ENCODE measurements at regions not wholly inside any gene's neighbourhood (a gene's known extent, or its start where the extent isn't known, plus 50 kb on each side); places are given as distances from the start of the nearest gene placed in this dataset.
"Not testable (repeated sequence)": the region's sequence is repeated elsewhere in the genome, so short reads cannot be mapped to it uniquely, and the experiment has no call there.

DNA sequence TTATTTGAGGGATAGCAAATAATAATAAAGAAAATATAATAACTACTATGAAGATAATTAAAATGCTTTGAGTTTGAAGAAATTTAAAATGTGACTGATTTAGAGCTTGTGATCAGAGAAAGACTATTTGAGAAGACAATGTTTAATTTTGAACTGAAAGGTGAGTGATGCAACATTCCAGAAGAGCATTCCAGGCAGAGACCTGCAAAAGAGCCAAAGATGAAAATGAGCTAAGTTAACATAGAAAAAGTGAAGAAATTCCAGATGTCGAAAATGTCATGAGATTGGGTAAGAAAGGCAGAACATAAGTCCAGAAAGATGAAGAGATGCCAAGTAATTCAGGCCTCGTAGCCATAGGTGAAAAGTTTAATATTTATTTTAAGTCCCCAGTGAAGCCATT lies 215.8 kb downstream of the FSIP2 start:
- no peaks in the 10 kb centered on the region for H3K36me3 ChIP-seq (ENCODE audit: insufficient read depth, low read length)
- no peaks in the 10 kb centered on the region for H3K9me3 ChIP-seq (ENCODE audit: low read length)
- H3K4me1 ChIP-seq (ENCODE audit: insufficient read depth, low read length) = no peaks in the 10 kb centered on the region
- no peak overlapping the region for H3K4me3 ChIP-seq (ENCODE audit: low read length)
- H3K27me3 ChIP-seq (ENCODE audit: insufficient read depth, low read length) = no peaks in the 10 kb centered on the region
- no peak overlapping the region for H2AFZ ChIP-seq (ENCODE audit: low read depth, low read length)

DNA sequence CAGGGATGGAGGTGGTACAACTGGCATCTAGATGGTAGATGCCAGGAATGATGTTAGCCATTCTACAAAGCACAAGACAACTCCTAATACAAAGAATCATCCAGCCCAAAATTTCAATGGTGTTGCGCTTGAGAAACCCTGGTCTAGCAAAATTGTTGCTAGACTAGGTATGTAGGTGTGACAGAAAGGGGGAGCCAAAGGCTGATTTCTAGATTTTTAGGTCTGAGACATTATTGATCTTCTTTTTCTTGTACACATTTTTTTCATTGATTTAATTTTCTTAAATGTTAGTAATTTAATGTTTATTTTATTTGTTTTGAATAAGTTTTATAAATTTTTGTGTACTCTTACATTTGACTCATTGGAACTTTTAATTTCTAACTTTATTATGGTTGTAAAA lies 216.4 kb downstream of the FSIP2 start:
- no peaks in the 10 kb centered on the region for H3K27me3 ChIP-seq (ENCODE audit: insufficient read depth, low read length)
- H3K36me3 ChIP-seq (ENCODE audit: insufficient read depth, low read length) = no peaks in the 10 kb centered on the region
- H2AFZ ChIP-seq (ENCODE audit: low read depth, low read length) = no peak overlapping the region
- no peak overlapping the region for H3K4me3 ChIP-seq (ENCODE audit: low read length)
- H3K9me3 ChIP-seq (ENCODE audit: low read length) = peaks cover under 1% of the 10 kb centered on the region
- H3K4me1 ChIP-seq (ENCODE audit: insufficient read depth, low read length) = no peaks in the 10 kb centered on the region

DNA sequence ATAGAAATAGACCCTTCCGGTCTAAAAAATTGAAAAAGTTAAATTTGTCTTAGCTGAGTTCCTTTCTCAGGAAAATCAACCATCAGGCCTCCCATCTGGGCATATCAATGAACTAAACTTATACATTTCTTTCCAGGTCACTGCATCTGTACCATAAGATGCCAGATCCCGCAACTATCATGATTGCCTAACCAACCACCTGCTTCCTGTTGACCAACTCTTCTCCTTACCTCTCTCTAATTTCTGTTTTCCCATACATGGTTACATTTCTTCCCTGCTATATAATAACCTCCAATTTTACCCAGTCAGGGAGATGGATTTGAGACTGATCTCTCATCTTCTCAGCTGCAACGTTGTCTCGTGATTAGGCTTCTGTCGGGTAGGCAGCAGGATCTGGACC lies 228.7 kb downstream of the FSIP2 start:
- no peak overlapping the region for H3K4me3 ChIP-seq (ENCODE audit: low read length)
- no peaks in the 10 kb centered on the region for H3K27me3 ChIP-seq (ENCODE audit: insufficient read depth, low read length)
- no peaks in the 10 kb centered on the region for H3K36me3 ChIP-seq (ENCODE audit: insufficient read depth, low read length)
- peaks cover 5% of the 10 kb centered on the region for H3K4me1 ChIP-seq (ENCODE audit: insufficient read depth, low read length)
- H3K9me3 ChIP-seq (ENCODE audit: low read length) = peaks cover 3% of the 10 kb centered on the region
- no peak overlapping the region for H2AFZ ChIP-seq (ENCODE audit: low read depth, low read length)

DNA sequence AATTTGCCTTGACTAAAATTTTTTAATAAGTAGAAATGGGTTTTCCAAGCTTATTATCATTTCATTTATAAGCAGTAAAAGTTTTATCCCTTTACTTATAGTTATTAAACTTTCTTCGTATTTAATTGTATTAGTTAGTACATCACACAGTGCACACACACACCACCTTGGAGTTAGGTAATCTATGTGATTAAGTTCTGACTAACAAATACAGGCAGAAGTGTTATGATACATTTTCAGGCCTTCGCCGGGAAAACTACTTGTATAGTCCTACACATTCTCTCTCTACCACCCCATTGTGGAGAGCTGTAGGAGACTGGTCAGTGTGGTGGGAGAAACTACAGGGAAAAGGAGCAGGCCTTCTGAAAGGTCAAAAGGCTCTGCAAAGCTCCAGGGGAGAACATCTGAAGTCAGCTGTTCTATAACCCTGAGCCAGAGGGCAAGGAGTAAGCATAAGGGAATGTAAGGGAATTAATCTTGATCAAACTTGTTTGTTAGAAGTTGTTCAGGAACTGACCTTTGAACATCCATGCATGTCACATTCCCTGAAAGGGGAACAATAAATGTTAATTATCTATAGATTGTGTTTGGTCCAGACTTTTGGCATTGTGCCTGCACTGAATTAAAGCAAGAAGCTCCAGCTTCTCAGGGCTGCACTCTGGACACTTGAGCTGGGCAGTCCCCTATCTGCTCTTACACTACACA lies 231.7 kb downstream of the FSIP2 start:
- no peaks in the 10 kb centered on the region for H3K27me3 ChIP-seq (ENCODE audit: insufficient read depth, low read length)

DNA sequence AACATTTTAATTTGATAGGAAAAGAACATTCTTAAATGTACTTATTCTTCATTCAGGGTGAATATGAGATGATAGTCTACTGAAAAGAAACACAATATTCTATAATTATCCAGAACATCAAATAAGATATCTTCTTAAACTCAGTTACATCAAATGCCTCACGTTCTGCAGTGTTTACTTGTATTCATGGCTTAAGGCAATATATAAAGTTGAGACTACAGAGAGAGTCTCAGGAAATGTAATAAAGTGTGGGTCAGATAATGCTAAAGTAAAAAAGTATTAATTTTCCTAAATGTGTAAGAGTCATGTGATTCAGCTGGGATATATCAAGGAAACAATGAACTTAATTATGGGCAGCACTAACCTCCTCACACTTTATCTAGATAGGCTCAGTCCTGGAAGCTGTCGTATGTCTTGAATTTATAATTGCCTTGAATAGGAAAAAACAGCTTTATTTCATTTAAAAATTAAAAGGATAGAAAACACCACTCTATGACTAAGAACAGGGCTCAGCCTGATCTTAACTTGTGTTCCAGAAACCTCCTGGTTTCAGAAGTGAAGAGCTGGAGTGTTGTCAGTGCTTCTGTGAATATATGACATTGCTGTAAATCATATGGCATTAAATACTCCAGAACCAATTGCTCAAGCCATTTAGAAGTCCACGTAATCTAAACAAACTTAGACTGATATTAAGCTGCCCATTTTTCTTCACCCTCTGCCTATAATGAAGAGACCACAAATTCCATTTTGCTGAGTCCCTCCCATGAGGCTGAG lies 240.2 kb downstream of the FSIP2 start:
- Histone ChIP-seq H3K4me1 (ENCODE audit: insufficient read depth, low read length) (no peaks in the 10 kb centered on the region), H2AFZ (ENCODE audit: low read depth, low read length) (no peak overlapping the region), H3K36me3 (ENCODE audit: insufficient read depth, low read length) (no peaks in the 10 kb centered on the region)

More for the DNA sequence above, 231.7 kb downstream of the FSIP2 start:
- Histone ChIP-seq H3K4me1 (ENCODE audit: insufficient read depth, low read length) (peaks cover 5% of the 10 kb centered on the region), H3K9me3 (ENCODE audit: low read length) (peaks cover 6% of the 10 kb centered on the region), H3K4me3 (ENCODE audit: low read length) (no peak overlapping the region), H2AFZ (ENCODE audit: low read depth, low read length) (no peak overlapping the region), H3K36me3 (ENCODE audit: insufficient read depth, low read length) (no peaks in the 10 kb centered on the region)

DNA sequence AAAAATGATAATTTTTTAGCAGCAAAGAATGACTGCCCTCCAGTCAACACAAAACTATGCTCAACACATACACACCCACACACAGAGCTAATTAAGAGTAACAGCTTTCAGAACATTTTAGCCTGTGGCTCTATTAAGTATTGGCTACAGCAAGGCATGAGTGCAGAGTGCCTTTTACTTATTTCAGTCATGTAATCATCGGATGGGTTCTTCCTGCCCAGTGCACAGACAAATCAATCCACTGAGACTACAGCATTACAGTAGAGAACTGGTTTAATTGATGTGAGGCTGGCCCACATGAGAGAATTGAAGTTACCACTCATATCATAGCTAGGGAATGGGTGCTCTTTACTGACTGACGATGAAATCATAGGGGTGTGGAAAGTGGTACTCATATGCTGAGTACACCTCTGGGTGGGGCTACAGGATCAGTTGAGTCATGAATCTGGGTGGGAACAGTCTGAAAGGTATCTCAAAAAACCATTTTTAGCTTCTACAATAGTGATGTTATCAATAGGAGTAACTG lies 241.0 kb downstream of the FSIP2 start:
- Histone ChIP-seq H3K36me3 (ENCODE audit: insufficient read depth, low read length) (no peaks in the 10 kb centered on the region), H2AFZ (ENCODE audit: low read depth, low read length) (no peak overlapping the region), H3K27me3 (ENCODE audit: insufficient read depth, low read length) (no peaks in the 10 kb centered on the region), H3K9me3 (ENCODE audit: low read length) (no peaks in the 10 kb centered on the region), H3K4me3 (ENCODE audit: low read length) (no peak overlapping the region), H3K4me1 (ENCODE audit: insufficient read depth, low read length) (no peaks in the 10 kb centered on the region)

More for the DNA sequence above, 240.2 kb downstream of the FSIP2 start:
- no peak overlapping the region for H3K4me3 ChIP-seq (ENCODE audit: low read length)
- no peaks in the 10 kb centered on the region for H3K9me3 ChIP-seq (ENCODE audit: low read length)
- H3K27me3 ChIP-seq (ENCODE audit: insufficient read depth, low read length) = no peaks in the 10 kb centered on the region

DNA sequence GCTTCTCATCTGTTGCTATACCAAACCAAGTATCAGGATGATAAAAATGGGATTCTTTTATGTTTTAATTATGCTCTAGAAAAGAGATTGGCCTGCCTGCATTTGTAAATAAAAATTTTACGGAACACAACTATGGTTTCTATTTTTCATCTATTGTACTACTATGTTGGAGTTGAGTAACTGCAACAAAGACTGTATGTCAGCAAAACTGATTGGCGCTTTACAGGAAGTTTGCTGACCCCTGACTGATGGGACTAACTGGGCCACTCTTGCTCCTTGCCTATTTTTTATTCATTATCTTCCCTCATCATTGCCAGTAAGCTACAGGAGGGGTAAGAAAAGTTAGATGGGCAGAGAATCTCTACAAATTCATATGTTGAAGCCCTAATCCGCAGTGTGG lies 242.3 kb downstream of the FSIP2 start:
- H3K4me1 ChIP-seq (ENCODE audit: insufficient read depth, low read length) = no peaks in the 10 kb centered on the region
- no peak overlapping the region for H3K4me3 ChIP-seq (ENCODE audit: low read length)
- H3K27me3 ChIP-seq (ENCODE audit: insufficient read depth, low read length) = no peaks in the 10 kb centered on the region
- no peak overlapping the region for H2AFZ ChIP-seq (ENCODE audit: low read depth, low read length)
- no peaks in the 10 kb centered on the region for H3K9me3 ChIP-seq (ENCODE audit: low read length)
- no peaks in the 10 kb centered on the region for H3K36me3 ChIP-seq (ENCODE audit: insufficient read depth, low read length)

DNA sequence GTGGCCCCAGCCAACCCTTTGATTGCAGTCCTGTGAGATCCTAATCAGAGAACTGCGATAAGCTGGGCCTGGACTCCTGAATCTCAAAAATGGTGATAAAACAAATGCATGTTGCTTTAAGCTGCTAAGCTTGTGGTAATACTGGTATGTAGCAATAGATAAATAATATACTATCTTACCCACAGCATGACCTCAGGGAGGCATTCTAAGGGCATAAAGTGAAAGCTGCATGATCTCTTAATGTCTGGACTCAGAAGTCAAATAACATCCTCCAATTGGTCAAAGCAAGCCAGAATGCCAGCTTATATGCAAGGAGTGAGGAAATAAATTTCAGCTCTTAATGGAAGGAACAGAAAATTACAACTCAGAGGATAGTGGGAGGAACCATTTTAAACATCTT lies 246.1 kb downstream of the FSIP2 start:
- Histone ChIP-seq H3K9me3 (ENCODE audit: low read length) (no peaks in the 10 kb centered on the region), H2AFZ (ENCODE audit: low read depth, low read length) (no peak overlapping the region), H3K4me1 (ENCODE audit: insufficient read depth, low read length) (no peaks in the 10 kb centered on the region), H3K36me3 (ENCODE audit: insufficient read depth, low read length) (no peaks in the 10 kb centered on the region), H3K27me3 (ENCODE audit: insufficient read depth, low read length) (no peaks in the 10 kb centered on the region), H3K4me3 (ENCODE audit: low read length) (no peak overlapping the region)

DNA sequence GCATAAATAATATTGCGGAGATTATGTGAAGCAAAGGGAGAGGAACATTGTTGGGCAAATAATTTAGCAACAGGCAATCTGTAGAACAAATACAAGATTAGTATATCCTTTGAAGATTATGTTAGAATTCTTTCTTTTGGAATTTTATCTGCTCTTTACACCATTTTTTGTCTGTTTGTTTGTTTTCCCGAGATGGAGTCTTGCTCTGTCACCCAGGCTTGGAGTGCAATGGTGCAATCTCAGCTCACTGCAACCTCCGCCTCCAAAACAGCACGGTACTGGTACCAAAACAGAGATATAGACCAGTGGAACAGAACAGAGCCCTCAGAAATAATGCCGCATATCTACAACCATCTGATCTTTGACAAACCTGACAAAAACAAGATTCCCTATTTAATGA lies 250.3 kb downstream of the FSIP2 start:
- H3K27me3 ChIP-seq (ENCODE audit: insufficient read depth, low read length); H3K4me1 ChIP-seq (ENCODE audit: insufficient read depth, low read length); H3K9me3 ChIP-seq (ENCODE audit: low read length); H3K36me3 ChIP-seq (ENCODE audit: insufficient read depth, low read length); H2AFZ ChIP-seq (ENCODE audit: low read depth, low read length); H3K4me3 ChIP-seq (ENCODE audit: low read length): not testable (repeated sequence)

DNA sequence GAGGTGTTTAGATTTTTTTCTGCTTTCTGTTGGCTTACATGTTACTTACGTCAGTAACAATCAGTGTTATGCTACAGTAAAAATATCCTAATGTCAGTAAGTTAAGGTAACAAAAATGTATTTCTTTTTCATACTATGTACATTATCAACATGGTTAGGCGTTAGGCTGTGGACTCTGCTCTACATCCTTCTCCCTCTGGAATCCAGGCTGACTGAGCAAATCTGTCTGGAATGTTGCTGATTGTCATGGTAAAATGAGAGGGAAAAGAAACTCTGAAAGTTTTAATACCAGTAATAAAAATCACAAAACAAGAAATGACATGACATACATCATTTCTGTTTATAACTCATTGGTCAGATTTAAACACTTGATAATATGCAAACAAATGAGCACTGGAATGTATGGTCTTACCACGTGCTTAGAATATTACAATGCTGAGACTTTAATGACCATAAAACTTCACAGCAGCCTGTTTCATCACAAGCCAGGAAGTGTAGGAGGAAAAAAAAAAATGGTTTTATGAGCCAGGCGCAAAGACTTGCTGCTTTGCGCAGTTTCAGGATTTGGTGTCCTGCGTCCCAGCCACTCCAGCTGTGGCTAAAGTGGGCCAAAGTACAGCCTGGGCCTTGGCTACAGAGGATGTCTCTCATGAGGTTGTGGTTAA lies 252.4 kb downstream of the FSIP2 start:
- Histone ChIP-seq H3K9me3 (ENCODE audit: low read length) (no peaks in the 10 kb centered on the region), H3K4me3 (ENCODE audit: low read length) (no peak overlapping the region), H3K27me3 (ENCODE audit: insufficient read depth, low read length) (no peaks in the 10 kb centered on the region), H2AFZ (ENCODE audit: low read depth, low read length) (no peak overlapping the region), H3K4me1 (ENCODE audit: insufficient read depth, low read length) (no peaks in the 10 kb centered on the region), H3K36me3 (ENCODE audit: insufficient read depth, low read length) (no peaks in the 10 kb centered on the region)

DNA sequence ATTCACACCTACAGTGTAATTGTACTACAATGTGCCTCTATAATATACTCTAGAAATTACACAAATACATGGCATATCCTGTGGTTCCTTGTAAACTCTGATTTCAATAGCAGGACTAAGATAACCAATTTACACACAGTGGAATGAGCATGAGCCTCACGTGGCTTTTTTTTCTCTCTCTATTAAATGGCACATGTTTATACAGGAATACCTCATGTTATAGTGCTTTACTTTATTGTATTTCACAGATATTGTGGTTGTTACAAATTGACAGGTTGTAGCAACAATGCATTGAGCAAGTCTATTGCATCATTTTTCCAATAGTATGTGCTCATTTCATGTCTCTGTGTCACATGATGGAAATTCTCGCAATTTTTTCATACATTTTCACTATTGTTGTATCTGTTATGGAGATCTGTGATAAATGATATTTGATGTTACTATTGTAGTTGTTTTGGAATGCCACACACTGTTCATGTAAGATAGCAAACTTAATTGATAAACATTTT lies 260.0 kb downstream of the FSIP2 start:
- H3K4me3 ChIP-seq (ENCODE audit: low read length) = no peak overlapping the region
- no peaks in the 10 kb centered on the region for H3K36me3 ChIP-seq (ENCODE audit: insufficient read depth, low read length)
- no peaks in the 10 kb centered on the region for H3K9me3 ChIP-seq (ENCODE audit: low read length)
- no peaks in the 10 kb centered on the region for H3K4me1 ChIP-seq (ENCODE audit: insufficient read depth, low read length)
- no peaks in the 10 kb centered on the region for H3K27me3 ChIP-seq (ENCODE audit: insufficient read depth, low read length)
- H2AFZ ChIP-seq (ENCODE audit: low read depth, low read length) = no peak overlapping the region

DNA sequence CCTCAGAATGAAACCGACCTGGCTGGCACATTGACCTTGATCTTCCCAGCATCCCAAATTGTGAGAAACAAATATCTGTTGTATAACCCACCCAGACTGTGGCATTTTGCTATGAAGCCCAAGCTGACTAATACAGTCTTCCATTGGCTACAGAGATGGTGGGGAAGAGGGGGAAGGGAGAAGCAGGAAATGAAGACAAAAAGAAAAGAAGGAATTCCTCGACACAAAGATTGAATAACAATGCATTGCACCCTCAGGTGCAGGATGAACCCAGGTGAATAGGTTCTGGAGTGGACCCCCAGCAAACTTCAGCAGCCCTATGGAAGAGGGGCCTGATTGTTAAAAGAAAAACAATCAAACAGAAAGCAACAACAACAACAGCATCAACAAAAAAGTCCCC lies 270.7 kb downstream of the FSIP2 start:
- H3K4me1 ChIP-seq (ENCODE audit: insufficient read depth, low read length) = no peaks in the 10 kb centered on the region
- no peak overlapping the region for H2AFZ ChIP-seq (ENCODE audit: low read depth, low read length)
- no peaks in the 10 kb centered on the region for H3K27me3 ChIP-seq (ENCODE audit: insufficient read depth, low read length)
- no peak overlapping the region for H3K4me3 ChIP-seq (ENCODE audit: low read length)
- peaks cover 3% of the 10 kb centered on the region for H3K9me3 ChIP-seq (ENCODE audit: low read length)
- no peaks in the 10 kb centered on the region for H3K36me3 ChIP-seq (ENCODE audit: insufficient read depth, low read length)

DNA sequence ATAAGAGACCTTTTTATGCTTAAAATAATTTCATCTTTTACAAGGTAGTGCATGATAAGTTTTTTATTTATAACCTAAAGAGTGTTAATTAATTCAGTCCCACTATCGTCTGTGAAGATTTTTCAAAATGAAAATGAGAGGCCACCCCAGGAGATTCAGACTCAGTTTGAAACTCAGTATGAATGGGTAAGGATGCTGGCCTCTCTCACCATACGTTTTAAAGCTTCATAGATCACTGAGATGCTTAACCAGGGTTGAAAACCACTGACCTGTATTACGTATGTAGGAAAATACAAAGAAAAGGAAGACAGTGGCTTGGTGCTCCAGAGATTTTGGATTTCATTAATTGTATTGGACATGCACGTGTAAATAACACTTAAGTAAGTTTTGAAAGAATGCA lies 278.7 kb downstream of the FSIP2 start:
- no peaks in the 10 kb centered on the region for H3K9me3 ChIP-seq (ENCODE audit: low read length)
- H3K4me3 ChIP-seq (ENCODE audit: low read length) = no peak overlapping the region
- no peaks in the 10 kb centered on the region for H3K27me3 ChIP-seq (ENCODE audit: insufficient read depth, low read length)
- H3K36me3 ChIP-seq (ENCODE audit: insufficient read depth, low read length) = no peaks in the 10 kb centered on the region
- no peaks in the 10 kb centered on the region for H3K4me1 ChIP-seq (ENCODE audit: insufficient read depth, low read length)
- H2AFZ ChIP-seq (ENCODE audit: low read depth, low read length) = no peak overlapping the region

Measured in neuron (in vitro differentiated cells).